ENCODE measurements at regions not wholly inside any gene's neighbourhood (a gene's known extent, or its start where the extent isn't known, plus 50 kb on each side); places are given as distances from the start of the nearest gene placed in this dataset.

GRCh38 chrX:9087271-9088040 is 53.5 kb upstream of the FAM9B start:
- Histone ChIP-seq H3K36me3 (no peaks in the 10 kb centered on the region), H3K27ac (no peak overlapping the region), H3K4me1 (ENCODE audit: control insufficient read depth in 1 of 2, insufficient read depth in 1 of 2, low read depth in 1 of 2, low read length in 1 of 2) (peaks cover 0 to 3% of the 10 kb centered on the region in 2 experiments), H3K4me3 (ENCODE audit: low read depth in 1 of 2, low read length in 1 of 2) (no peak overlapping the region), H3K9me3 (no peaks in the 10 kb centered on the region), H3K27me3 (no peaks in the 10 kb centered on the region)
- TF ChIP-seq CTCF (IDR thresholded peaks at IDR 0.05), result no peak

- no peaks in the 10 kb centered on the region for H3K9me3 ChIP-seq
- no peak overlapping the region for H3K27ac ChIP-seq
- no peak for TF ChIP-seq CTCF (IDR thresholded peaks at IDR 0.05)
- no peaks in the 10 kb centered on the region for H3K36me3 ChIP-seq
- H3K4me3 ChIP-seq (ENCODE audit: low read depth in 1 of 2, low read length in 1 of 2), result no peak overlapping the region
- H3K27me3 ChIP-seq, result no peaks in the 10 kb centered on the region
- H3K4me1 ChIP-seq (ENCODE audit: control insufficient read depth in 1 of 2, insufficient read depth in 1 of 2, low read depth in 1 of 2, low read length in 1 of 2), result peaks cover 0 to 3% of the 10 kb centered on the region in 2 experiments
These were observed 55.0 kb upstream of the FAM9B start for GRCh38 chrX:9088896-9089295.

- H3K27ac ChIP-seq, result no peak overlapping the region
- no peaks in the 10 kb centered on the region for H3K36me3 ChIP-seq
- no peak for TF ChIP-seq CTCF (IDR thresholded peaks at IDR 0.05)
- H3K27me3 ChIP-seq, result no peaks in the 10 kb centered on the region
- H3K9me3 ChIP-seq, result no peaks in the 10 kb centered on the region
- no peak overlapping the region for H3K4me3 ChIP-seq (ENCODE audit: low read depth in 1 of 2, low read length in 1 of 2)
- H3K4me1 ChIP-seq (ENCODE audit: control insufficient read depth in 1 of 2, insufficient read depth in 1 of 2, low read depth in 1 of 2, low read length in 1 of 2), result peaks cover 0 to 3% of the 10 kb centered on the region in 2 experiments
These were observed 56.8 kb upstream of the FAM9B start for GRCh38 chrX:9090766-9091165.

- Histone ChIP-seq H3K27me3 (no peaks in the 10 kb centered on the region), H3K4me3 (ENCODE audit: low read depth in 1 of 2, low read length in 1 of 2) (no peak overlapping the region), H3K27ac (no peak overlapping the region), H3K9me3 (no peaks in the 10 kb centered on the region), H3K36me3 (no peaks in the 10 kb centered on the region), H3K4me1 (ENCODE audit: control insufficient read depth in 1 of 2, insufficient read depth in 1 of 2, low read depth in 1 of 2, low read length in 1 of 2) (peaks cover 0 to 3% of the 10 kb centered on the region in 2 experiments)
- TF ChIP-seq CTCF (IDR thresholded peaks at IDR 0.05), result no peak
These were observed 57.3 kb upstream of the FAM9B start for GRCh38 chrX:9091258-9091657.

GRCh38 chrX:9102956-9103355 is 69.0 kb upstream of the FAM9B start:
- Histone ChIP-seq H3K9me3 (no peaks in the 10 kb centered on the region), H3K27ac (no peak overlapping the region), H3K4me3 (ENCODE audit: low read depth in 1 of 2, low read length in 1 of 2) (no peak overlapping the region), H3K4me1 (ENCODE audit: control insufficient read depth in 1 of 2, insufficient read depth in 1 of 2, low read depth in 1 of 2, low read length in 1 of 2) (no peaks in the 10 kb centered on the region), H3K36me3 (no peaks in the 10 kb centered on the region), H3K27me3 (no peaks in the 10 kb centered on the region)
- TF ChIP-seq CTCF (IDR thresholded peaks at IDR 0.05), result no peak

All from neutrophil (primary cell).